Suprapubic skin (tissue), 4 donors: ENCODE measurements at regions not wholly inside any gene's neighbourhood (a gene's known extent, or its start where the extent isn't known, plus 50 kb on each side); places are given as distances from the start of the nearest gene placed in this dataset.

Experiments
- POLR2A ChIP-seq, 2 donors: fragments of 450-650 bp; IDR thresholded peaks; one replicate each; pipeline ENCODE4 v1.6.1; 2017; ENCODE audit warnings: antibody characterized with exemption in 2 of 2, mild to moderate bottlenecking in 2 of 2, moderate library complexity in 2 of 2
- POLR2AphosphoS5 ChIP-seq, 3 donors: sonication (generic); formaldehyde crosslinking; IDR thresholded peaks; one replicate each; pipeline ENCODE4 v1.6.1; 2017; ENCODE audit warnings: antibody characterized with exemption in 3 of 3
- TF ChIP-seq, protein P1 (sequence below), 2 donors: fragments of 200-600 bp in 1 of 2; fragments of 450-650 bp in 1 of 2; sonication (generic) in 1 of 2; IDR thresholded peaks; one replicate each; pipeline ENCODE4 v1.5.1; 2016 to 2019; ENCODE audit warnings: antibody characterized with exemption in 2 of 2, mild to moderate bottlenecking in 1 of 2, moderate library complexity in 1 of 2

DNA sequence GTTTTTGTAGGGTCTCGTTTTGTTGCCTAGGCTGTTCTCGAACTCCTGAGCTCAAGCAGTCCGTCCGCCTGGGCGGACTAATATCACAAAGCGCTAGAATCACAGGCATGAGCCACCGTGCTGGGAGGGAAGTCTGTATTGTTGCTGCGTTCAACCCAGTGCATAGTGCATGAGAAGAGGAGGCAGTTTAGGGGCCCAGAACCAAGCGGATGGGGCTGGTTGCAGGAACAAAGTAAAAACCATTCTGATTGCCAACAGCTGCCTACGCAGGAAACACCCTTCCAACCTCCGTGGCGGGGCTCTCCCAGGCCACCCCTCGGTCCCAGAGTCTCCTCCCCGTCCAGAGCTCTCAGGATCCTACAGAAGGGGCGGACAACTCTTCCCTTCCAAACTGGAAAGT, 87.1 kb downstream of the ANXA2R start:
- TF ChIP-seq, protein P1, sequence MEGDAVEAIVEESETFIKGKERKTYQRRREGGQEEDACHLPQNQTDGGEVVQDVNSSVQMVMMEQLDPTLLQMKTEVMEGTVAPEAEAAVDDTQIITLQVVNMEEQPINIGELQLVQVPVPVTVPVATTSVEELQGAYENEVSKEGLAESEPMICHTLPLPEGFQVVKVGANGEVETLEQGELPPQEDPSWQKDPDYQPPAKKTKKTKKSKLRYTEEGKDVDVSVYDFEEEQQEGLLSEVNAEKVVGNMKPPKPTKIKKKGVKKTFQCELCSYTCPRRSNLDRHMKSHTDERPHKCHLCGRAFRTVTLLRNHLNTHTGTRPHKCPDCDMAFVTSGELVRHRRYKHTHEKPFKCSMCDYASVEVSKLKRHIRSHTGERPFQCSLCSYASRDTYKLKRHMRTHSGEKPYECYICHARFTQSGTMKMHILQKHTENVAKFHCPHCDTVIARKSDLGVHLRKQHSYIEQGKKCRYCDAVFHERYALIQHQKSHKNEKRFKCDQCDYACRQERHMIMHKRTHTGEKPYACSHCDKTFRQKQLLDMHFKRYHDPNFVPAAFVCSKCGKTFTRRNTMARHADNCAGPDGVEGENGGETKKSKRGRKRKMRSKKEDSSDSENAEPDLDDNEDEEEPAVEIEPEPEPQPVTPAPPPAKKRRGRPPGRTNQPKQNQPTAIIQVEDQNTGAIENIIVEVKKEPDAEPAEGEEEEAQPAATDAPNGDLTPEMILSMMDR (IDR thresholded peaks at IDR 0.05): no peak
- TF ChIP-seq POLR2AphosphoS5 (IDR thresholded peaks at IDR 0.05): no peak
- no peak for TF ChIP-seq POLR2A (IDR thresholded peaks at IDR 0.05)
